Vagina (tissue), 2 donors: ENCODE measurements at regions not wholly inside any gene's neighbourhood (a gene's known extent, or its start where the extent isn't known, plus 50 kb on each side); places are given as distances from the start of the nearest gene placed in this dataset.

Source experiments
- DNase-seq, 2 donors: peaks; one replicate each; pipeline ENCODE4 v3.0.0-alpha.2; 2017; ENCODE audit errors: extremely low spot score in 2 of 2
- H3K27ac ChIP-seq: fragments of 200-600 bp; sonication (generic); one replicate; pipeline ENCODE4 v1.5.1; 2019
- H3K27me3 ChIP-seq: fragments of 200-600 bp; sonication (generic); one replicate; pipeline ENCODE4 v1.5.1; 2019
- H3K36me3 ChIP-seq, 2 donors: fragments of 200-600 bp; sonication (generic); one replicate each; pipeline ENCODE4 v1.5.1; 2017 to 2019
- H3K4me1 ChIP-seq: fragments of 200-600 bp; sonication (generic); one replicate; pipeline ENCODE4 v1.5.1; 2019
- H3K4me3 ChIP-seq, 2 donors: fragments of 200-600 bp; sonication (generic); 1 replicate in 1 of 2; 2 replicates in 1 of 2; pipeline ENCODE4 v1.5.1; 2016 to 2019
- H3K9me3 ChIP-seq: fragments of 200-600 bp; sonication (generic); one replicate; pipeline ENCODE4 v1.5.1; 2019
- POLR2A ChIP-seq, 2 donors: fragments of 450-650 bp; IDR thresholded peaks; one replicate each; pipeline ENCODE4 v1.6.1; 2017; ENCODE audit warnings: antibody characterized with exemption in 2 of 2, mild to moderate bottlenecking in 2 of 2, moderate library complexity in 2 of 2
- POLR2AphosphoS5 ChIP-seq, 2 donors: sonication (generic); formaldehyde crosslinking; IDR thresholded peaks; one replicate each; pipeline ENCODE4 v1.9.0; 2017; ENCODE audit warnings: antibody characterized with exemption in 2 of 2, mild to moderate bottlenecking in 2 of 2, low read depth in 1 of 2; ENCODE audit not compliant: insufficient read depth in 1 of 2
- intact Hi-C: fragments of 100-400 bp; cut with DNase I; formaldehyde crosslinking; loops from one replicate; pipeline ENCODE4 v1.15.1; 2023
- TF ChIP-seq, protein P1 (sequence below), 3 experiments: fragments of 450-650 bp in 2 of 3; fragments of 200-600 bp in 1 of 3; sonication (generic) in 1 of 3; IDR thresholded peaks; one replicate each; pipeline ENCODE4 v1.5.1; 2017 to 2019; ENCODE audit warnings: antibody characterized with exemption in 3 of 3, mild to moderate bottlenecking in 2 of 3, moderate library complexity in 2 of 3

DNA sequence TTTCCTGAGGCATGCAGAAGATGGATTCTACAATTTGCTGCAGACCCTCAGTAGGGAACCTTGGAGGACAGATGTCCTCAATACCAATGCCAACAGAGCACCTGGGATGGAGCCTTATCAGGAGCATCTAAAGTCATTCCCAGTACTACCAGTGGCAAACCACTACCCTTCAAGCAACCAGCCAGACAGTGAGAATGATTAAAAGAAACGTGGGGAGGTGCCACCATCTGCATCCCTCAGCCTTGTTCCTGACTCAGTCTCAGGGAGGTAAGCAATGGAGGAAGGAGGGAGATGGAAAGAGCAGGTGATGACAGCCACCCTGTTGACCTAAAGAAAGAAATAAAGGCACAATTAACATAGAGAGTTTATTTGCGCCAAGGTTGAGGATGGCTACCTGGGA is 175.2 kb upstream of the GRIN2B start:
- DNase-seq, result no peak
- no peaks in the 10 kb centered on the region for H3K4me1 ChIP-seq
- no peak overlapping the region for H3K4me3 ChIP-seq
- TF ChIP-seq POLR2A (IDR thresholded peaks at IDR 0.05) (no peak), POLR2AphosphoS5 (IDR thresholded peaks at IDR 0.05; ENCODE audit: insufficient read depth in 1 of 2, low read depth in 1 of 2) (no peak)
- TF ChIP-seq, protein P1, sequence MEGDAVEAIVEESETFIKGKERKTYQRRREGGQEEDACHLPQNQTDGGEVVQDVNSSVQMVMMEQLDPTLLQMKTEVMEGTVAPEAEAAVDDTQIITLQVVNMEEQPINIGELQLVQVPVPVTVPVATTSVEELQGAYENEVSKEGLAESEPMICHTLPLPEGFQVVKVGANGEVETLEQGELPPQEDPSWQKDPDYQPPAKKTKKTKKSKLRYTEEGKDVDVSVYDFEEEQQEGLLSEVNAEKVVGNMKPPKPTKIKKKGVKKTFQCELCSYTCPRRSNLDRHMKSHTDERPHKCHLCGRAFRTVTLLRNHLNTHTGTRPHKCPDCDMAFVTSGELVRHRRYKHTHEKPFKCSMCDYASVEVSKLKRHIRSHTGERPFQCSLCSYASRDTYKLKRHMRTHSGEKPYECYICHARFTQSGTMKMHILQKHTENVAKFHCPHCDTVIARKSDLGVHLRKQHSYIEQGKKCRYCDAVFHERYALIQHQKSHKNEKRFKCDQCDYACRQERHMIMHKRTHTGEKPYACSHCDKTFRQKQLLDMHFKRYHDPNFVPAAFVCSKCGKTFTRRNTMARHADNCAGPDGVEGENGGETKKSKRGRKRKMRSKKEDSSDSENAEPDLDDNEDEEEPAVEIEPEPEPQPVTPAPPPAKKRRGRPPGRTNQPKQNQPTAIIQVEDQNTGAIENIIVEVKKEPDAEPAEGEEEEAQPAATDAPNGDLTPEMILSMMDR (IDR thresholded peaks at IDR 0.05), result no peak
- no peaks in the 10 kb centered on the region for H3K36me3 ChIP-seq
- no peak overlapping the region for H3K27ac ChIP-seq
- intact Hi-C loops, result no loop called here
- no peaks in the 10 kb centered on the region for H3K9me3 ChIP-seq
- no peaks in the 10 kb centered on the region for H3K27me3 ChIP-seq

DNA sequence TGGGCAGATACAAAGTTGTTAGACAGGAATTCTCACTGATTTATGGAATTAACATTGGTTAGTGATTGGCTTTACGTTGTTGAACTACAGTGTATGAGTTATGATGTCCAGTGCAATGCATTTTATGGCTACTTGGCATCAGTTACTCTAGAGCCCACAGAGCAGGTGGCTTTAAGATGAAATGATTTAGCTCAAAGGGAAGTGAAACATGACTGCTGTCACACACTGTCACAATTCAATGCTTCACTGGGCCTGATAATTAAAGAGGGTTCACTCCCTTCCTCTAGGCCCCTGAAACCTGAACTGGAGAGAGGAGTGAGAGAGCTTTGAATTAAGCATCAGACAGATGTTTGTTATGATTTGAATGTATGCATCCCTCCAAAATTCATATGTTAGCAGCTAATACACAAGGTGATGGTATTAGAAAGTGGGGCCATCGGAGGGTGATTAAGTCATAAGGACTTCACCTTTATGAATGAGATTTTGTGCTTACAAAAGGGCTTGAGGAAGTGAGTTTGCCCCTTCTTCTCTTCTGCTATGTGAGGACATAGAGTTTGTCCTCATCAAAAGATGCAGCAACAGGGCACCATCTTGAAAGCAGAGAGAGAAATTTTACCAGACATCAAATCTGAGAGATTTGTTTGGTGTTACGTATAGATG is 175.8 kb upstream of the GRIN2B start:
- H3K4me1 ChIP-seq, result no peaks in the 10 kb centered on the region
- H3K36me3 ChIP-seq, result no peaks in the 10 kb centered on the region
- intact Hi-C loops, result no loop called here
- H3K27me3 ChIP-seq, result no peaks in the 10 kb centered on the region
- H3K27ac ChIP-seq, result no peak overlapping the region
- no peak overlapping the region for H3K4me3 ChIP-seq
- H3K9me3 ChIP-seq, result no peaks in the 10 kb centered on the region
- DNase-seq, result no peak
- TF ChIP-seq, protein P1 (IDR thresholded peaks at IDR 0.05), result no peak
- TF ChIP-seq POLR2A (IDR thresholded peaks at IDR 0.05), result no peak
- TF ChIP-seq POLR2AphosphoS5 (IDR thresholded peaks at IDR 0.05; ENCODE audit: insufficient read depth in 1 of 2, low read depth in 1 of 2), result no peak

DNA sequence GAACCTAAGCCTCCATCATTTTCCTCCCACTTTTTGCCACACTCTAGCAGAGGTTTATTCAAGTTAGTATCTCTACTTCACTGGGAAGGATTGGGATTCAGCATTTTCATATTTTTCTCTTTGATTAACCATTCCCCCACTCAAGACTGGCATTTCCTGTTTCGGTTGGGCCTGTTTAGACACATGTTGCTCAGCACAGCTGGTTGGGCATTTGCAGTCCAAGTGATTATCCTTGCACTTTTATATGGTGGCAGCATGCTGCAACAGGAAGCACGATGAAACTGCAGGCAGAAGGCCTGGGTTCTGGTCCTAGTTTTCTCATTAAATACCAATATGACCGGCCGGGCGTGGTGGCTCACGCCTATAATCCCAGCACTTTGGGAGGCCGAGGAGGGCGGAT is 182.9 kb upstream of the GRIN2B start:
- intact Hi-C loops, result loop anchor here (10.0 kb wide), 1 partner anchor 299 kb away; no protein-coding TSS in a partner anchor
- Histone ChIP-seq H3K36me3 (no peaks in the 10 kb centered on the region), H3K27me3 (no peaks in the 10 kb centered on the region), H3K4me3 (no peak overlapping the region), H3K9me3 (no peaks in the 10 kb centered on the region), H3K27ac (no peak overlapping the region), H3K4me1 (no peaks in the 10 kb centered on the region)
- no peak for DNase-seq
- TF ChIP-seq, protein P1 (IDR thresholded peaks at IDR 0.05), result no peak
- TF ChIP-seq POLR2AphosphoS5 (IDR thresholded peaks at IDR 0.05; ENCODE audit: insufficient read depth in 1 of 2, low read depth in 1 of 2), result no peak
- no peak for TF ChIP-seq POLR2A (IDR thresholded peaks at IDR 0.05)

DNA sequence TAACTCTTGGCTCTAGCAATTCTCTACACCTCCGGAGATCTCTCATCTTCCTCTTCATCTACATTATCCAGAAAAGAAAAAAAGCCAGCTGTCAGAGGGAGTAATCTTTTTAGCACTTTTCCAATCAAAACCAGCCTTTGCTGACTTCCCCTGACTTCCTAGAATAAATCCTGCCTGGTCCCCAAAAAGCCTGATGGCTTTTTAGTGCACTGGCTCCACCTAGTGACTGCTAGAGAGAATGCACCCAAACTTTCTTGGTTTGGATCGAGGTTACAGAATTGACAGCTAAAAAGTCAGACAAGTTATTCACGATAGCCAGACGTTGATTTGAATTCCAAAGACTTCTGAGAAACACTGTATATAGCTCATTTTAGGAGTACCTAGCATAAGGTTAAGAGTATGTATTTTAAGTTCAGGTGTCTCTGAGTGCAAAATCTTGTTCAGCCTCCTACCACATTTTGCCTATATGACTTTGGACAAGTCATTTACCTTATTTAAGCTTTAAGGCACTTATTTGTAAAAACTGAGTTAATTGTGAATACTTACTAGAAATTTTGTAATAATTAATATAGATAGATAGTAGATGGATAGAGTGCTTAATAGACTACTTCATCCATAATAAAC is 185.7 kb upstream of the GRIN2B start:
- intact Hi-C loops, result loop anchor here (10.0 kb wide), 1 partner anchor 302 kb away; no protein-coding TSS in a partner anchor
- TF ChIP-seq POLR2A (IDR thresholded peaks at IDR 0.05) (no peak), POLR2AphosphoS5 (IDR thresholded peaks at IDR 0.05; ENCODE audit: insufficient read depth in 1 of 2, low read depth in 1 of 2) (no peak)
- TF ChIP-seq, protein P1 (IDR thresholded peaks at IDR 0.05), result peak; percentile 26 to 84 (median 69)
- Histone ChIP-seq H3K27ac (no peak overlapping the region), H3K4me3 (no peak overlapping the region), H3K4me1 (no peaks in the 10 kb centered on the region), H3K27me3 (no peaks in the 10 kb centered on the region), H3K36me3 (no peaks in the 10 kb centered on the region), H3K9me3 (no peaks in the 10 kb centered on the region)
- DNase-seq, result no peak

DNA sequence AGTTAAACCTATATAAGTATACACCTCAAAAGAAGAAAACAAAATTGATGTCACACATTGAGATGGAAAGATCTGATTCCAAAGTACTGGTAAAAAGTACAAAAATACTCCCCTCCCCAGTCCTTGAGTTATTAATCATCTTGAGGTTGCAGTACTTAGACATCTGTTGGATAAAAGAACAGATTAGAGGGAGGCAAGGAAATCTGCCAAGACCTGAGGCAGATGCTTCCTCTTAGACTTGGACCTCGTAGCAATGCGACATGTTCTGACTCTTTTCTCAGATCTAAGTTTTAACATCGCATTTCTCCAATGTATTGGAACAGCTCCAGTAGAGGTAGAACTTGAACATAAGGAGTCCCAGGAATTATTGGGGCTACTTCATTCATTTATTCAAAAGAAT is 187.9 kb upstream of the GRIN2B start:
- H3K27ac ChIP-seq, result no peak overlapping the region
- intact Hi-C loops, result loop anchor here (10.0 kb wide), 1 partner anchor 304 kb away; no protein-coding TSS in a partner anchor

More for the DNA sequence above, 187.9 kb upstream of the GRIN2B start:
- H3K27me3 ChIP-seq, result no peaks in the 10 kb centered on the region
- no peak for DNase-seq
- H3K36me3 ChIP-seq, result no peaks in the 10 kb centered on the region
- no peak overlapping the region for H3K4me3 ChIP-seq
- TF ChIP-seq POLR2A (IDR thresholded peaks at IDR 0.05) (no peak), POLR2AphosphoS5 (IDR thresholded peaks at IDR 0.05; ENCODE audit: insufficient read depth in 1 of 2, low read depth in 1 of 2) (no peak)
- TF ChIP-seq, protein P1 (IDR thresholded peaks at IDR 0.05), result no peak
- no peaks in the 10 kb centered on the region for H3K4me1 ChIP-seq
- no peaks in the 10 kb centered on the region for H3K9me3 ChIP-seq
